ENCODE measurements at regions not wholly inside any gene's neighbourhood (a gene's known extent, or its start where the extent isn't known, plus 50 kb on each side); places are given as distances from the start of the nearest gene placed in this dataset.

DNA sequence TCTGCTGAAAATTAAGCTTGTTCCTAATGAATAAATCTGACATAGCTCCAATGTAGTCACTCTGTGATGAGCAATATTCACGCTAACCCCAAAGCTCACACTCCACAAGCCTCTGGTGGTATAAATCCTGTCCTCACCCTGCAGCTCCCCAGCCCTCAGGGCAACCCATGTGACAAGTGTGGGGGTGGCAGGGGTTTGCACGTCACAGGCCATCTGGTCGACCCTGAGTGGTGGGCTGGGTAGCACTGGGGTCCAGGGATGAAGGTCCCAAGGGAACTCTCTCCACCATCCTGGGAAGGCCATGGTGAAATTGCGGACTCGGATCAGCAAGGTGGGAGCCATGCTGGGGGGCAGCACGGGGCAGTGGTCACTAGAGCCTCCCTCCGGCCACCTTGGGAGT is 100.0 kb upstream of the SOX1 start:
- Histone ChIP-seq H3K27me3 (peaks cover 0 to 4% of the 10 kb centered on the region in 2 donors), H3K27ac (no peak overlapping the region), H3K36me3 (replicated peaks in 1 of 2; ENCODE audit: insufficient read depth in 1 of 2, low read depth in 2 of 2) (no peaks in the 10 kb centered on the region), H3K4me3 (no peak overlapping the region), H3K4me1 (no peaks in the 10 kb centered on the region), H3K9me3 (no peaks in the 10 kb centered on the region)
- TF ChIP-seq CTCF (IDR thresholded peaks at IDR 0.05) (no peak), POLR2A (IDR thresholded peaks at IDR 0.05) (no peak)
- intact Hi-C loops (cut with DNase I), result no loop called here
- no peak for DNase-seq
- no peak for ATAC-seq
- 56 to 67% methylated on average over 5 to 7 of the region's 7 CpGs for WGBS, 2 donors

GRCh38 chr13:111967572-111968201 is 99.3 kb upstream of the SOX1 start:
- 22 to 31% methylated on average over 8 of the region's 8 CpGs for WGBS, 2 donors
- Histone ChIP-seq H3K27ac (no peak overlapping the region), H3K4me1 (no peaks in the 10 kb centered on the region), H3K9me3 (no peaks in the 10 kb centered on the region), H3K4me3 (no peak overlapping the region), H3K27me3 (peaks cover 0 to 6% of the 10 kb centered on the region in 2 donors), H3K36me3 (replicated peaks in 1 of 2; ENCODE audit: insufficient read depth in 1 of 2, low read depth in 2 of 2) (no peaks in the 10 kb centered on the region)
- intact Hi-C loops (cut with DNase I), result no loop called here
- DNase-seq (no peak), ATAC-seq (no peak)
- TF ChIP-seq POLR2A (IDR thresholded peaks at IDR 0.05) (no peak), CTCF (IDR thresholded peaks at IDR 0.05) (no peak)

DNA sequence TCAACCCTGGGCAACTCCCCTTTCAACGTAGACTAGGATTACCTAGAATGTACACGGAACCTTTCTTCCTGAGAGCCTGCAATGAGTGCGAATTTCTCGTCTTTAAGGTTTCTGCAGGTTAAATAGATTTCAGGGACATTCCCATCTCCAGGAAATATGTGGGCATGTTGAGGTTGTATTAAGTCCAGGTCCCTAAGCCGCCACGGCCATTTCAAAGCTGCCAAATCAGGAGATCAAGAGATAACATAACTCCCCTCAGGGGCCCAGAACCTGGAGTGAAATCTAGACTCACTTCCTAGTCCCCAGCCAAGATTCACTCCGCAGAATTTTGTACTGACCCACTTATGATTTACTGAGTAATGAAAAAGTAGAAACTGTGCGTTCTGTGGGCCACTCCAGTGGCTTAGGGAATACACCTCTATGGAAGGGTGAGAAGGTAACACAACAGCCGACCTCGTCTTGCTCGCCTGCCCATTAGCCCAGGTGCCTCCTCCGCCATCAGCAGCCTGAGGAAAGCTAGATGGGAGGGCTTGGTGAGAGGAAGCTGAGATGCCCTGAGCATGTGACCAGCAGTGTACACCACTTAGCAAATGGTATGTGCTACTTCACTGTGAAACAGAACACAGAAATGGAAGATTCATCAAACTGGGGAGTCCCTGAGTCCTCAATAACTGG is 98.5 kb upstream of the SOX1 start:
- no peak overlapping the region for H3K27ac ChIP-seq
- TF ChIP-seq POLR2A (IDR thresholded peaks at IDR 0.05) (no peak), CTCF (IDR thresholded peaks at IDR 0.05) (no peak)
- ATAC-seq, result no peak
- H3K36me3 ChIP-seq (replicated peaks in 1 of 2; ENCODE audit: insufficient read depth in 1 of 2, low read depth in 2 of 2), result no peaks in the 10 kb centered on the region
- no peak for DNase-seq
- 64 to 67% methylated on average over 12 of the region's 12 CpGs for WGBS, 2 donors
- peaks cover 0 to 12% of the 10 kb centered on the region in 2 donors for H3K27me3 ChIP-seq
- no peaks in the 10 kb centered on the region for H3K4me1 ChIP-seq
- no peak overlapping the region for H3K4me3 ChIP-seq
- intact Hi-C loops (cut with DNase I), result no loop called here
- H3K9me3 ChIP-seq, result no peaks in the 10 kb centered on the region

DNA sequence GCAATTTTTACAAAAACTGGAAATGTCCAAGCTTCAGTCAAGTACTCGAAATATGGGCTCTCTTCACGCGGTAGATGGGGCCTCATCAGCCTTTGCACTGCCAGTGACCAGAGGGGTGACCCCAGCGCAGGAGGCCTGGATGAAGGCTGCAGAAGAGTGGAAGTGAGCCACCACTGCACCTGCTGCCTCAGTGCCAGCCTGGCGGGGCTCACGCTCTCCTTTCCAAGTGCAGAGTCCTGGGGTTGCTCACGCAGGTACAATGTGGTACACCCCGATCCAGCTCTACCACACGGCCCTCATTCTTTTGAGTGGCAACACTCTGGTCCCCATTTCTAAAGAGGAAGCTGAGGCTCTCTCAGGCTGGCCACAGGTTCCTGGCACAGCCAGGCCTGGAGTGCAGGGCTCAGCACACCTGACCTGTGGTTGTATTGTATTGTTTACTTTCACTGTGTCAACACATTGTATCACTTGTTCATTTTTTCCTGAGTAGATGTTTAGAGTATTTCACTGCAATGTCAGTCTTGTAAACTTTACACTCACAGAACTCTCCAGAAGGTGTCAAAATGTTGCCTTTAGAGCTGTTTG is 97.3 kb upstream of the SOX1 start:
- intact Hi-C loops (cut with DNase I), result no loop called here
- ATAC-seq (no peak), DNase-seq (no peak)
- H3K36me3 ChIP-seq (replicated peaks in 1 of 2; ENCODE audit: insufficient read depth in 1 of 2, low read depth in 2 of 2), result no peaks in the 10 kb centered on the region
- H3K27me3 ChIP-seq, result peaks cover 0 to 12% of the 10 kb centered on the region in 2 donors
- no peak overlapping the region for H3K27ac ChIP-seq
- no peak overlapping the region for H3K4me3 ChIP-seq
- TF ChIP-seq POLR2A (IDR thresholded peaks at IDR 0.05), result no peak
- TF ChIP-seq CTCF (IDR thresholded peaks at IDR 0.05), result no peak
- no peaks in the 10 kb centered on the region for H3K9me3 ChIP-seq
- 82 to 91% methylated on average over 8 to 9 of the region's 9 CpGs for WGBS, 2 donors
- H3K4me1 ChIP-seq, result no peaks in the 10 kb centered on the region

All from body of pancreas (tissue), 4 donors.